Neural cell (in vitro differentiated cells): ENCODE measurements at regions not wholly inside any gene's neighbourhood (a gene's known extent, or its start where the extent isn't known, plus 50 kb on each side); places are given as distances from the start of the nearest gene placed in this dataset.

ENCODE experiments used
- EP300 ChIP-seq: fragments of 450-650 bp; conservative IDR thresholded peaks from 2 replicates; pipeline ENCODE4 v1.6.1; 2014; ENCODE audit warnings: antibody characterized with exemption, mild to moderate bottlenecking, moderate library complexity; ENCODE audit not compliant: poor library complexity, severe bottlenecking
- EZH2 ChIP-seq: fragments of 200-600, 300-800 bp; shearing (Covaris generic), sonication (generic); IDR thresholded peaks from 2 replicates; pipeline ENCODE4 v1.6.1; 2014; ENCODE audit warnings: antibody characterized with exemption, low read length, borderline replicate concordance, mild to moderate bottlenecking; ENCODE audit not compliant: insufficient read depth, poor library complexity, severe bottlenecking
- MXI1 ChIP-seq: fragments of 450-650 bp; conservative IDR thresholded peaks from 2 replicates; pipeline ENCODE4 v1.6.1; 2014; ENCODE audit warnings: antibody characterized with exemption, mild to moderate bottlenecking; ENCODE audit not compliant: poor library complexity, severe bottlenecking
- POLR2AphosphoS5 ChIP-seq: IDR thresholded peaks from 2 replicates; pipeline ENCODE4 v1.6.1; 2012
- RAD21 ChIP-seq: fragments of 450-650 bp; conservative IDR thresholded peaks from 2 replicates; pipeline ENCODE4 v1.6.1; 2014; ENCODE audit warnings: antibody characterized with exemption, mild to moderate bottlenecking, moderate library complexity
- TF ChIP-seq, protein P1 (sequence below): fragments of 450-650 bp; IDR thresholded peaks from 2 replicates; pipeline ENCODE4 v1.5.1; 2014; ENCODE audit warnings: antibody characterized with exemption, mild to moderate bottlenecking, moderate library complexity; ENCODE audit not compliant: poor library complexity, severe bottlenecking
- TF ChIP-seq, protein P2 (sequence below): IDR thresholded peaks from 2 replicates; pipeline ENCODE4 v1.6.1; 2012; ENCODE audit warnings: borderline replicate concordance

DNA sequence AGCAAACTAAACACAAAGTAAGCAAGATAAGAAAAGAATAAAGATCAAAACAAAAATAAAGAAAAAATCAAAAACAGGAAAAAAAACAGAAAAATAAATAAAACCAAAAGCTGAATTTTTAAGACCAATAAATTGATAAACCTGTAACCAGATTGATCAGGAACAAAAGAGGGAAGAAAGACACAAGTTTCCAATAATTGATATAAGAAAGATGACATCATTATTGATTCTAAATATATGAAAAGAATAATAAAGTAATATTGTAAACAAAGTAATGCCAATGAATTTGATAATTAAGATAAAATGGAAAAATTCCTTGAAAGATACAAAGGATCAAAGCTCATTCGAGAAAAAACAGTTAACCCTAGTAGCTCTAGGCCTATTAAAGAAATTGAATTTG lies 394.6 kb upstream of the LRATD1 start:
- TF ChIP-seq POLR2AphosphoS5: no peak
- no peak for TF ChIP-seq MXI1
- TF ChIP-seq EZH2: no peak
- TF ChIP-seq, protein P1, sequence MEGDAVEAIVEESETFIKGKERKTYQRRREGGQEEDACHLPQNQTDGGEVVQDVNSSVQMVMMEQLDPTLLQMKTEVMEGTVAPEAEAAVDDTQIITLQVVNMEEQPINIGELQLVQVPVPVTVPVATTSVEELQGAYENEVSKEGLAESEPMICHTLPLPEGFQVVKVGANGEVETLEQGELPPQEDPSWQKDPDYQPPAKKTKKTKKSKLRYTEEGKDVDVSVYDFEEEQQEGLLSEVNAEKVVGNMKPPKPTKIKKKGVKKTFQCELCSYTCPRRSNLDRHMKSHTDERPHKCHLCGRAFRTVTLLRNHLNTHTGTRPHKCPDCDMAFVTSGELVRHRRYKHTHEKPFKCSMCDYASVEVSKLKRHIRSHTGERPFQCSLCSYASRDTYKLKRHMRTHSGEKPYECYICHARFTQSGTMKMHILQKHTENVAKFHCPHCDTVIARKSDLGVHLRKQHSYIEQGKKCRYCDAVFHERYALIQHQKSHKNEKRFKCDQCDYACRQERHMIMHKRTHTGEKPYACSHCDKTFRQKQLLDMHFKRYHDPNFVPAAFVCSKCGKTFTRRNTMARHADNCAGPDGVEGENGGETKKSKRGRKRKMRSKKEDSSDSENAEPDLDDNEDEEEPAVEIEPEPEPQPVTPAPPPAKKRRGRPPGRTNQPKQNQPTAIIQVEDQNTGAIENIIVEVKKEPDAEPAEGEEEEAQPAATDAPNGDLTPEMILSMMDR: no peak
- TF ChIP-seq RAD21: no peak
- TF ChIP-seq, protein P2, sequence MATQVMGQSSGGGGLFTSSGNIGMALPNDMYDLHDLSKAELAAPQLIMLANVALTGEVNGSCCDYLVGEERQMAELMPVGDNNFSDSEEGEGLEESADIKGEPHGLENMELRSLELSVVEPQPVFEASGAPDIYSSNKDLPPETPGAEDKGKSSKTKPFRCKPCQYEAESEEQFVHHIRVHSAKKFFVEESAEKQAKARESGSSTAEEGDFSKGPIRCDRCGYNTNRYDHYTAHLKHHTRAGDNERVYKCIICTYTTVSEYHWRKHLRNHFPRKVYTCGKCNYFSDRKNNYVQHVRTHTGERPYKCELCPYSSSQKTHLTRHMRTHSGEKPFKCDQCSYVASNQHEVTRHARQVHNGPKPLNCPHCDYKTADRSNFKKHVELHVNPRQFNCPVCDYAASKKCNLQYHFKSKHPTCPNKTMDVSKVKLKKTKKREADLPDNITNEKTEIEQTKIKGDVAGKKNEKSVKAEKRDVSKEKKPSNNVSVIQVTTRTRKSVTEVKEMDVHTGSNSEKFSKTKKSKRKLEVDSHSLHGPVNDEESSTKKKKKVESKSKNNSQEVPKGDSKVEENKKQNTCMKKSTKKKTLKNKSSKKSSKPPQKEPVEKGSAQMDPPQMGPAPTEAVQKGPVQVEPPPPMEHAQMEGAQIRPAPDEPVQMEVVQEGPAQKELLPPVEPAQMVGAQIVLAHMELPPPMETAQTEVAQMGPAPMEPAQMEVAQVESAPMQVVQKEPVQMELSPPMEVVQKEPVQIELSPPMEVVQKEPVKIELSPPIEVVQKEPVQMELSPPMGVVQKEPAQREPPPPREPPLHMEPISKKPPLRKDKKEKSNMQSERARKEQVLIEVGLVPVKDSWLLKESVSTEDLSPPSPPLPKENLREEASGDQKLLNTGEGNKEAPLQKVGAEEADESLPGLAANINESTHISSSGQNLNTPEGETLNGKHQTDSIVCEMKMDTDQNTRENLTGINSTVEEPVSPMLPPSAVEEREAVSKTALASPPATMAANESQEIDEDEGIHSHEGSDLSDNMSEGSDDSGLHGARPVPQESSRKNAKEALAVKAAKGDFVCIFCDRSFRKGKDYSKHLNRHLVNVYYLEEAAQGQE: no peak
- TF ChIP-seq EP300: no peak
